Fibroblast of lung (primary cell): ENCODE measurements at regions not wholly inside any gene's neighbourhood (a gene's known extent, or its start where the extent isn't known, plus 50 kb on each side); places are given as distances from the start of the nearest gene placed in this dataset.

Source experiments
- DNase-seq, 2 donors: peaks; one replicate each; pipeline versions ENCODE4 v3.0.0 to v3.0.0-alpha.2; 2010; ENCODE audit warnings: low read depth in 2 of 2
- H2AFZ ChIP-seq: 2 replicates; pipeline ENCODE4 v1.5.1; 2012; ENCODE audit warnings: low read length, control low read depth, inconsistent platforms
- H3K27ac ChIP-seq: 2 replicates; pipeline ENCODE4 v1.5.1; 2011; ENCODE audit warnings: low read length, control low read depth; ENCODE audit not compliant: insufficient read depth
- H3K27me3 ChIP-seq: 2 replicates; pipeline ENCODE4 v1.5.1; 2011; ENCODE audit warnings: mild to moderate bottlenecking, low read length; ENCODE audit not compliant: control insufficient read depth, insufficient read depth
- H3K36me3 ChIP-seq: 2 replicates; pipeline ENCODE4 v1.5.1; 2011; ENCODE audit warnings: low read length; ENCODE audit not compliant: control insufficient read depth, insufficient read depth
- H3K4me1 ChIP-seq: 2 replicates; pipeline ENCODE4 v1.5.1; 2011; ENCODE audit warnings: low read length; ENCODE audit not compliant: control insufficient read depth, insufficient read depth; ENCODE audit errors: extremely low read depth
- H3K4me2 ChIP-seq: 2 replicates; pipeline ENCODE4 v1.5.1; 2011; ENCODE audit warnings: low read length, control low read depth; ENCODE audit not compliant: insufficient read depth; ENCODE audit errors: extremely low read depth
- H3K4me3 ChIP-seq, 4 experiments: fragments of 200-600 bp in 1 of 4; sonication (generic) in 1 of 4; replicated peaks in 1 of 4; 2 replicates each; pipeline ENCODE4 v1.5.1; 2011 to 2016; ENCODE audit warnings: low read length in 4 of 4, low read depth in 3 of 4, mild to moderate bottlenecking in 3 of 4, control low read depth in 2 of 4, inconsistent platforms in 1 of 4, mixed read lengths in 1 of 4; ENCODE audit not compliant: insufficient read depth in 1 of 4; ENCODE audit errors: control extremely low read depth in 1 of 4
- H3K79me2 ChIP-seq: 2 replicates; pipeline ENCODE4 v1.5.1; 2012; ENCODE audit warnings: mild to moderate bottlenecking, low read length, inconsistent platforms; ENCODE audit not compliant: control insufficient read depth, insufficient read depth
- H3K9ac ChIP-seq: 2 replicates; pipeline ENCODE4 v1.5.1; 2011; ENCODE audit warnings: mild to moderate bottlenecking, low read length, control low read depth; ENCODE audit not compliant: insufficient read depth
- H3K9me3 ChIP-seq: 2 replicates; pipeline ENCODE4 v1.5.1; 2012; ENCODE audit warnings: low read depth, low read length; ENCODE audit not compliant: control insufficient read depth, insufficient read depth
- H4K20me1 ChIP-seq: 2 replicates; pipeline ENCODE4 v1.5.1; 2011; ENCODE audit warnings: low read length; ENCODE audit not compliant: control insufficient read depth, insufficient read depth; ENCODE audit errors: extremely low read depth
- EZH2 ChIP-seq: IDR thresholded peaks from 2 replicates; pipeline ENCODE4 v1.5.1; 2012; ENCODE audit warnings: low read length, control low read depth, mild to moderate bottlenecking; ENCODE audit errors: missing control alignments
- TF ChIP-seq, protein P1 (sequence below), 2 donors: IDR thresholded peaks in 1 of 2; conservative IDR thresholded peaks in 1 of 2; 1 replicate in 1 of 2; 2 replicates in 1 of 2; pipeline ENCODE4 v1.5.1; 2011 to 2012; ENCODE audit warnings: low read length in 2 of 2, control low read depth in 1 of 2, inconsistent platforms in 1 of 2, low read depth in 1 of 2, mild to moderate bottlenecking in 1 of 2

GRCh38 chr2:46813680-46814079 lies 101.9 kb downstream of the MCFD2 start:
- Histone ChIP-seq H3K27ac (peak overlapping the region; percentile 70), H2AFZ (no peak overlapping the region), H3K4me2 (no peak overlapping the region), H3K9ac (no peak overlapping the region), H3K27me3 (no peaks in the 10 kb centered on the region), H3K9me3 (no peaks in the 10 kb centered on the region), H4K20me1 (no peaks in the 10 kb centered on the region), H3K4me3 (no peak overlapping the region), H3K36me3 (no peaks in the 10 kb centered on the region), H3K4me1 (peaks cover 31% of the 10 kb centered on the region), H3K79me2 (no peaks in the 10 kb centered on the region)
- DNase-seq, result no peak
- TF ChIP-seq EZH2, result no peak
- TF ChIP-seq, protein P1, sequence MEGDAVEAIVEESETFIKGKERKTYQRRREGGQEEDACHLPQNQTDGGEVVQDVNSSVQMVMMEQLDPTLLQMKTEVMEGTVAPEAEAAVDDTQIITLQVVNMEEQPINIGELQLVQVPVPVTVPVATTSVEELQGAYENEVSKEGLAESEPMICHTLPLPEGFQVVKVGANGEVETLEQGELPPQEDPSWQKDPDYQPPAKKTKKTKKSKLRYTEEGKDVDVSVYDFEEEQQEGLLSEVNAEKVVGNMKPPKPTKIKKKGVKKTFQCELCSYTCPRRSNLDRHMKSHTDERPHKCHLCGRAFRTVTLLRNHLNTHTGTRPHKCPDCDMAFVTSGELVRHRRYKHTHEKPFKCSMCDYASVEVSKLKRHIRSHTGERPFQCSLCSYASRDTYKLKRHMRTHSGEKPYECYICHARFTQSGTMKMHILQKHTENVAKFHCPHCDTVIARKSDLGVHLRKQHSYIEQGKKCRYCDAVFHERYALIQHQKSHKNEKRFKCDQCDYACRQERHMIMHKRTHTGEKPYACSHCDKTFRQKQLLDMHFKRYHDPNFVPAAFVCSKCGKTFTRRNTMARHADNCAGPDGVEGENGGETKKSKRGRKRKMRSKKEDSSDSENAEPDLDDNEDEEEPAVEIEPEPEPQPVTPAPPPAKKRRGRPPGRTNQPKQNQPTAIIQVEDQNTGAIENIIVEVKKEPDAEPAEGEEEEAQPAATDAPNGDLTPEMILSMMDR (conservative IDR thresholded peaks at IDR 0.05 in 1 of 2, IDR thresholded peaks at IDR 0.05 in 1 of 2; ENCODE audit: low read depth in 1 of 2, low read length in 2 of 2), result no peak

- no peak overlapping the region for H3K4me3 ChIP-seq
- peaks cover 31% of the 10 kb centered on the region for H3K4me1 ChIP-seq
- H4K20me1 ChIP-seq, result no peaks in the 10 kb centered on the region
- no peak overlapping the region for H3K9ac ChIP-seq
- no peak overlapping the region for H2AFZ ChIP-seq
- no peaks in the 10 kb centered on the region for H3K79me2 ChIP-seq
- peak; percentile 80 to 94 for DNase-seq
- no peaks in the 10 kb centered on the region for H3K36me3 ChIP-seq
- no peaks in the 10 kb centered on the region for H3K9me3 ChIP-seq
- peak overlapping the region; percentile 70 for H3K27ac ChIP-seq
- no peak overlapping the region for H3K4me2 ChIP-seq
- TF ChIP-seq, protein P1 (conservative IDR thresholded peaks at IDR 0.05 in 1 of 2, IDR thresholded peaks at IDR 0.05 in 1 of 2; ENCODE audit: low read depth in 1 of 2, low read length in 2 of 2), result no peak
- TF ChIP-seq EZH2, result no peak
- H3K27me3 ChIP-seq, result no peaks in the 10 kb centered on the region
Observed at GRCh38 chr2:46813020-46813415, 102.6 kb downstream of the MCFD2 start.
